ENCODE measurements at regions not wholly inside any gene's neighbourhood (a gene's known extent, or its start where the extent isn't known, plus 50 kb on each side); places are given as distances from the start of the nearest gene placed in this dataset.

DNA sequence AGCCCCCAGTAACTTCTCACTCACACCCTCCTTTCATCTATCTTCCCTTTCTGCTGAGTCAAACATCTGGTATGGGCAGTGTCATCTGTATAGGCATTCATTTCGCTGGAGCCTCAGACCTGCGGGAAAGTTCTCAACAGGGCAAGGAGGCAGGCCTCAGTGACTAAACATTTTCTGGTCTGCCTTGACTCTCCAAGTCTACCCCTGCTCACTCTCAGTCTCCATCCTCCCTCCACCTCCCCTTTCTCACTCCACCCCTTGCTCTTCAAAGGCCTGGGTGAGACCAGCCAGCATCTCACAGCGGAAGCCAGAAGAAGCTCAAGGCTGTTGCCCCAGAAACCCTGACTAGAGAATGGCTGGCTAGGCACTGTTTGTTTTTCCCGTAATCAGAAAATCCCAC lies 105.0 kb upstream of the BEND6 start:
- TF ChIP-seq GATA2 (IDR thresholded peaks at IDR 0.05; ENCODE audit: low read depth, low read length) (no peak), GATA3 (IDR thresholded peaks at IDR 0.05; ENCODE audit: low read depth, low read length) (no peak)
